ENCODE measurements at regions not wholly inside any gene's neighbourhood (a gene's known extent, or its start where the extent isn't known, plus 50 kb on each side); places are given as distances from the start of the nearest gene placed in this dataset.
"Not testable (repeated sequence)": the region's sequence is repeated elsewhere in the genome, so short reads cannot be mapped to it uniquely, and the experiment has no call there.

DNA sequence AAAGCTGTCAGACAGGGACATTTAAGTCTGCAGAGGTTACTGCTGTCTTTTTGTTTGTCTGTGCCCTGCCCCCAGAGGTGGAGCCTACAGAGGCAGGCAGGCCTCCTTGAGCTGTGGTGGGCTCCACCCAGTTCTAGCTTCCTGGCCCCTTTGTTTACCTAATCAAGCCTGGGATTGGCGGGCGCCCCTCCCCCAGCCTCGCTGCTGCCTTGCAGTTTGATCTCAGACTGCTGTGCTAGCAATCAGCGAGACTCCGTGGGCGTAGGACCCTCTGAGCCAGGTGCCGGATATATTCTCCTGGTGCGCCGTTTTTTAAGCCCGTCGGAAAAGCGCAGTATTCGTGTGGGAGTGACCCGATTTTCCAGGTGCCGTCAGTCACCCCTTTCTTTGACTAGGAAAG lies 185.9 kb upstream of the MAGEC2 start:
- WGBS, 10 experiments, result 71 to 100% (median 93%) methylated on average over 1 to 9 of the region's 15 CpGs; no CpG with 5 or more reads in 7 of the 10 experiments
- ATAC-seq (replicated peaks in 6 of 8); H3K4me3 ChIP-seq; H3K4me1 ChIP-seq (replicated peaks in 1 of 2); in situ Hi-C loops (cut with MboI; ENCODE audit: low pct_unique_long_range_greater_than_20kb in 2 of 9, low sequenced_read_pairs in 9 of 9, unreplicated experiment in 9 of 9); H3K27ac ChIP-seq: not testable (repeated sequence)

DNA sequence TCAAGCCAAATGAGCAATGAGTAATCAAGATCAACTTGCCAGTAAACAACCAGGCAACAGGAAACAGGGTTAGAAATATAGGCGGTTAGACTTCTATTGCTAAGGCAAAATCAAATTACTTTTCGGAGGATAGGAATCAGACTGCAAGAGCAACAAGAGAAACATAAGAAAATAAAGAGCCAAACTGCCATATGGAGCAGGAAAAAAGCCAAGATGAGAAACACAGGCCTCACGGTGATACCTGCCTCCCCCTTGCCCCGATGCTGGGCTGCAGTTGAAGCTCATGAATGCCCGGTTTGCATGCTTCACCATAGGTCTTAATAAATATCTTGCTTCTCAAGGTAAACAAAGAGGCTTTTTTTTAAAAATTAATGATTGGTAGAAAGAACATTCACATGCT lies 158.4 kb upstream of the MAGEC2 start:
- in situ Hi-C loops (cut with MboI; ENCODE audit: low pct_unique_long_range_greater_than_20kb in 2 of 9, low sequenced_read_pairs in 9 of 9, unreplicated experiment in 9 of 9), result no loop called here
- no peak for ATAC-seq (replicated peaks in 6 of 8)
- 6 to 100% (median 70%) methylated on average over 1 to 5 of the region's 5 CpGs; no CpG with 5 or more reads in 4 of the 10 experiments for WGBS, 10 experiments
- Histone ChIP-seq H3K4me3 (no peak overlapping the region), H3K4me1 (replicated peaks in 1 of 2) (no peaks in the 10 kb centered on the region), H3K27ac (no peak overlapping the region)

GRCh38 chrX:142359331-142359730 lies 154.2 kb upstream of the MAGEC2 start:
- 0 to 100% (median 70%) methylated on average over 1 to 2 of the region's 2 CpGs; no CpG with 5 or more reads in 6 of the 10 experiments for WGBS, 10 experiments
- Histone ChIP-seq H3K4me1 (replicated peaks in 1 of 2) (no peaks in the 10 kb centered on the region), H3K4me3 (no peak overlapping the region), H3K27ac (no peak overlapping the region)
- in situ Hi-C loops (cut with MboI; ENCODE audit: low pct_unique_long_range_greater_than_20kb in 2 of 9, low sequenced_read_pairs in 9 of 9, unreplicated experiment in 9 of 9), result no loop called here
- no peak for ATAC-seq (replicated peaks in 6 of 8)

DNA sequence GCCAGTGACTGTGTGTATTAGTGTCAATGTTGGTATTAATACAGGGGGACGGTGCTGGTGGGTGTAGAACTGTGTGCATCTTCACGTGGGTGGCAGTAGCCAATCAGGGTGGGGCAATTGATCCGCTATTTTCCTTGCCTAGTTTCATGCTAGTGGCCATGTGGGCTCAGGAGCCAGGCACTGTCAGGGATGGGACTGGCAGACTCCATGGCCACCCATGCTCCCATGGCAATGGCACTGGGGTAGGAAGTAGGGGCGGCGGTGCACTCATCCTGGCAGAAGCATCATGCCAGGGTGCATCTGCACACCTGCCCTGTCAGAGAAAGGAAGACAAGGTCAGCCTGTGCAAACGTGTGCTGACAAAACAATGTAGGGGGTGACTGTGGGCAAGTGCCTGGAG lies 122.1 kb upstream of the MAGEC2 start:
- WGBS, 10 experiments, result 33% methylated on average over 1 of the region's 6 CpGs; no CpG with 5 or more reads in 9 of the 10 experiments
- ATAC-seq (replicated peaks in 6 of 8), result no peak

DNA sequence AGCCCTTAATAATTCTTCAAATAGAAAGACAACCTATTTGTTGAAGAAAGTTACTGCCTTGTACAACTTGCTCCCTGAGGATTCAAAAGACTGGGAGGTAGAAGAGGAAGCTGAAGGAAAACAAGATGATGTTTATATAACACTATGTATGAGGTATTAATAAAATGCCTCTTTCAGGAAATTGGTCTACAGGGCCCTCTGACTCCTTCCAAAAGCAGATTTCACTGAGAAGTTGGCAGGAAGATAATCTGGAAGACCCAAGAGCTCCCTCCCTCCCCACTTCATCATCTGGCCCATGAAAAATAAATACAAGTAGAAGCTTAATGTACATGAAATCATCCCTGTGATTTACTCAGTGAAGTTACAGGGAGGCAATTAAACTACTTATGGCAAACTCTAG lies 107.5 kb upstream of the MAGEC2 start:
- H3K4me3 ChIP-seq, result no peak overlapping the region
- H3K27ac ChIP-seq, result no peak overlapping the region
- H3K4me1 ChIP-seq (replicated peaks in 1 of 2), result no peaks in the 10 kb centered on the region
- in situ Hi-C loops (cut with MboI; ENCODE audit: low pct_unique_long_range_greater_than_20kb in 2 of 9, low sequenced_read_pairs in 9 of 9, unreplicated experiment in 9 of 9), result no loop called here
- ATAC-seq (replicated peaks in 6 of 8), result no peak

More for the DNA sequence above, 122.1 kb upstream of the MAGEC2 start:
- Histone ChIP-seq H3K4me1 (replicated peaks in 1 of 2) (no peaks in the 10 kb centered on the region), H3K27ac (no peak overlapping the region), H3K4me3 (no peak overlapping the region)
- in situ Hi-C loops (cut with MboI; ENCODE audit: low pct_unique_long_range_greater_than_20kb in 2 of 9, low sequenced_read_pairs in 9 of 9, unreplicated experiment in 9 of 9), result no loop called here

- in situ Hi-C loops (cut with MboI; ENCODE audit: low pct_unique_long_range_greater_than_20kb in 2 of 9, low sequenced_read_pairs in 9 of 9, unreplicated experiment in 9 of 9), result no loop called here
- H3K4me3 ChIP-seq, result no peak overlapping the region
- ATAC-seq (replicated peaks in 6 of 8), result no peak
- 0 to 100% (median 58%) methylated on average over 1 to 2 of the region's 2 CpGs; no CpG with 5 or more reads in 5 of the 10 experiments for WGBS, 10 experiments
- no peaks in the 10 kb centered on the region for H3K4me1 ChIP-seq (replicated peaks in 1 of 2)
- no peak overlapping the region for H3K27ac ChIP-seq
Observed at GRCh38 chrX:142299406-142299805, 94.3 kb upstream of the MAGEC2 start.

DNA sequence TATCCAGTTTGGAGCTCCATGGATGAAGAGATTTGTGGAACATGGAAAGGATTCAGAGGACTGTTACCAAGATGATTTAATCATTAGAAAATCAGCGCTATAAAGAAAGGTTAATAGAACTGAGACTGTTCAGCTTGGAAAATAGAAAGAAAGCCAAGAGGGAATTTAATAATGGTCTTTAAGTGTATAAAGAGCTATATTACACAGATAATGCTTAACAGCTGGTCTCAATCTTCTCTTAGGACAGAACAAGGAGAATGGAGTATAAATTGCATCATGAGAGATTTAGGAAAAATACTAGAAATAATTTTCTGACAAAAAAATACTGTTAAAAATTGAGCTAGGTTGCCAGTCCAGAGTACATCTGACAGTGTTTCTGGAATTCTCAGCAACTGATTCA lies 91.3 kb upstream of the MAGEC2 start:
- ATAC-seq (replicated peaks in 6 of 8), result no peak
- no peak overlapping the region for H3K4me3 ChIP-seq
- WGBS, 10 experiments, result 0 to 100% (median 83%) methylated on average over 1 of the region's 1 CpG; no CpG with 5 or more reads in 6 of the 10 experiments
- in situ Hi-C loops (cut with MboI; ENCODE audit: low pct_unique_long_range_greater_than_20kb in 2 of 9, low sequenced_read_pairs in 9 of 9, unreplicated experiment in 9 of 9), result no loop called here
- no peak overlapping the region for H3K27ac ChIP-seq
- no peaks in the 10 kb centered on the region for H3K4me1 ChIP-seq (replicated peaks in 1 of 2)

DNA sequence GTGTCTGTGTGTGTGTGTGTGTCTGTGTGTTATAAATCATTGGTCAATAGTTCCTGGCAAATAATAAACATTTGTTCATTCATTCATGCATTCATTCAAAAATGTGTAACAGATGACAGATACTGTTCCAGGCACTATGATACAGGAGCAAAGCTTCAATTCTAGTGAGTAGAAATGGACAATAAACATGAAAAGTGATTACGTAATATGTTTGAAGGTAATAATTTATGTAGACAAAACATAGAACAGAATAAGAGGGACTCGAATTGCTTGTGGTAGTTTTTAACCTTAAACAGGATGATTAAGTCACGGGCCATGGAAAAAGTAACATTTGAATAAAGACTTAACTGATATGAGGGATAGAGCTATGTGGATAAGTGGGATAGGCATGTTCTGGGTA lies 90.1 kb upstream of the MAGEC2 start:
- 0 to 100% (median 70%) methylated on average over 1 to 3 of the region's 3 CpGs; no CpG with 5 or more reads in 3 of the 10 experiments for WGBS, 10 experiments
- no peak overlapping the region for H3K4me3 ChIP-seq
- in situ Hi-C loops (cut with MboI; ENCODE audit: low pct_unique_long_range_greater_than_20kb in 2 of 9, low sequenced_read_pairs in 9 of 9, unreplicated experiment in 9 of 9), result no loop called here
- H3K27ac ChIP-seq, result no peak overlapping the region
- ATAC-seq (replicated peaks in 6 of 8), result no peak
- no peaks in the 10 kb centered on the region for H3K4me1 ChIP-seq (replicated peaks in 1 of 2)

- in situ Hi-C loops (cut with MboI; ENCODE audit: low pct_unique_long_range_greater_than_20kb in 2 of 9, low sequenced_read_pairs in 9 of 9, unreplicated experiment in 9 of 9); H3K4me1 ChIP-seq (replicated peaks in 1 of 2); H3K27ac ChIP-seq; H3K4me3 ChIP-seq; ATAC-seq (replicated peaks in 6 of 8): not testable (repeated sequence)
- 67% methylated on average over 3 of the region's 7 CpGs; no CpG with 5 or more reads in 9 of the 10 experiments for WGBS, 10 experiments
Observed at GRCh38 chrX:142270166-142270565, 65.1 kb upstream of the MAGEC2 start.

GRCh38 chrX:142266417-142266816 lies 61.3 kb upstream of the MAGEC2 start:
- ATAC-seq (replicated peaks in 6 of 8), result no peak
- 69 to 100% (median 95%) methylated on average over 1 to 6 of the region's 10 CpGs; no CpG with 5 or more reads in 6 of the 10 experiments for WGBS, 10 experiments
- Histone ChIP-seq H3K4me1 (replicated peaks in 1 of 2) (no peaks in the 10 kb centered on the region), H3K27ac (no peak overlapping the region), H3K4me3 (no peak overlapping the region)
- in situ Hi-C loops (cut with MboI; ENCODE audit: low pct_unique_long_range_greater_than_20kb in 2 of 9, low sequenced_read_pairs in 9 of 9, unreplicated experiment in 9 of 9), result no loop called here

- H3K4me1 ChIP-seq (replicated peaks in 1 of 2); in situ Hi-C loops (cut with MboI; ENCODE audit: low pct_unique_long_range_greater_than_20kb in 2 of 9, low sequenced_read_pairs in 9 of 9, unreplicated experiment in 9 of 9); H3K27ac ChIP-seq; H3K4me3 ChIP-seq; ATAC-seq (replicated peaks in 6 of 8): not testable (repeated sequence)
- 27 to 80% (median 63%) methylated on average over 1 to 13 of the region's 16 CpGs; no CpG with 5 or more reads in 7 of the 10 experiments for WGBS, 10 experiments
Observed at GRCh38 chrX:142265549-142265948, 60.5 kb upstream of the MAGEC2 start.

DNA sequence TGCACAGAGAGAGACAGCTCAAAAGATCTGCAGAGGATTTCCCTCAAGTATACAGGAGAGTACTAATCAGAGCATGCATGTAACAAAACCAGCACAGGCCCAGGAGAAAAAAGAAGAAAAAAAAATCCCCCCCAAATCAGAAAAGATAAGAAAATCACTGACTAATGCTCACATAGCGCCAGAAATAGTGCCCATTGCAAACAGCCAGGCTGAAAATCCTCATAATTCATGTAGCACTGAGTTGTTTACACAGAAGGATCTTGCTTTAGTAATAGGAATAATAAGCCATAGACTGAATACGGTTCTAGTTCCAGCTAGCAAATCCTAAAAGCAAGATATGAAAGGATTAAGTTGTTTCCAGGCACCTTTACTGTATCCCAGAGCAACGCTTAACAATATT lies 51.8 kb upstream of the MAGEC2 start:
- WGBS, 10 experiments, result 12 to 88% (median 48%) methylated on average over 1 to 3 of the region's 3 CpGs; no CpG with 5 or more reads in 6 of the 10 experiments
- Histone ChIP-seq H3K27ac (no peak overlapping the region), H3K4me1 (replicated peaks in 1 of 2) (no peaks in the 10 kb centered on the region), H3K4me3 (no peak overlapping the region)
- in situ Hi-C loops (cut with MboI; ENCODE audit: low pct_unique_long_range_greater_than_20kb in 2 of 9, low sequenced_read_pairs in 9 of 9, unreplicated experiment in 9 of 9), result no loop called here
- peak in 2 of 8 experiments; percentile 27 to 31 for ATAC-seq (replicated peaks in 6 of 8)
